Neural cell (in vitro differentiated cells): ENCODE measurements at regions not wholly inside any gene's neighbourhood (a gene's known extent, or its start where the extent isn't known, plus 50 kb on each side); places are given as distances from the start of the nearest gene placed in this dataset.

Experiments used
- EP300 ChIP-seq: fragments of 450-650 bp; conservative IDR thresholded peaks from 2 replicates; pipeline ENCODE4 v1.6.1; 2014; ENCODE audit warnings: antibody characterized with exemption, mild to moderate bottlenecking, moderate library complexity; ENCODE audit not compliant: poor library complexity, severe bottlenecking
- EZH2 ChIP-seq: fragments of 200-600, 300-800 bp; shearing (Covaris generic), sonication (generic); IDR thresholded peaks from 2 replicates; pipeline ENCODE4 v1.6.1; 2014; ENCODE audit warnings: antibody characterized with exemption, low read length, borderline replicate concordance, mild to moderate bottlenecking; ENCODE audit not compliant: insufficient read depth, poor library complexity, severe bottlenecking
- MXI1 ChIP-seq: fragments of 450-650 bp; conservative IDR thresholded peaks from 2 replicates; pipeline ENCODE4 v1.6.1; 2014; ENCODE audit warnings: antibody characterized with exemption, mild to moderate bottlenecking; ENCODE audit not compliant: poor library complexity, severe bottlenecking
- POLR2AphosphoS5 ChIP-seq: IDR thresholded peaks from 2 replicates; pipeline ENCODE4 v1.6.1; 2012
- TAF1 ChIP-seq: IDR thresholded peaks from 2 replicates; pipeline ENCODE4 v1.6.1; 2012; ENCODE audit warnings: low read depth
- TF ChIP-seq, protein P1 (sequence below): fragments of 450-650 bp; IDR thresholded peaks from 2 replicates; pipeline ENCODE4 v1.5.1; 2014; ENCODE audit warnings: antibody characterized with exemption, mild to moderate bottlenecking, moderate library complexity; ENCODE audit not compliant: poor library complexity, severe bottlenecking

DNA sequence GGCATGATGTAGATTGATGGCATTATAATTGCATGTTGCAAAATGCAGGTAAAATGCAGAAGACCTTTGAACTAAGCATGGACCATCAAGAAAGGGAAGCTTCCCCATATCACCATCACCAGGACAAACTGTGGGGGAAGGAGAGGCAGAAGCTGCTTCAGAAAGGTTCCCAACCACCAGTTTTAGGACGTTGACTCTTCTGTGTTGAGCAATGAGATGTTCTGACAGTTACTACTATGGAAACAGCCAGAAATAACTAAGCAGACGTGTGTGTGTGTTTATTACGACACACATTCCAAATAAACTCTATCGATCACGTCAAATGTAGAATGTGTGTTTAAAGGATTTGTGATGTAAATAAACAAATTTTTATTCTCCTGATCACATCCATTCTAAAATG lies 110.2 kb upstream of the PLD5 start:
- TF ChIP-seq, protein P1, sequence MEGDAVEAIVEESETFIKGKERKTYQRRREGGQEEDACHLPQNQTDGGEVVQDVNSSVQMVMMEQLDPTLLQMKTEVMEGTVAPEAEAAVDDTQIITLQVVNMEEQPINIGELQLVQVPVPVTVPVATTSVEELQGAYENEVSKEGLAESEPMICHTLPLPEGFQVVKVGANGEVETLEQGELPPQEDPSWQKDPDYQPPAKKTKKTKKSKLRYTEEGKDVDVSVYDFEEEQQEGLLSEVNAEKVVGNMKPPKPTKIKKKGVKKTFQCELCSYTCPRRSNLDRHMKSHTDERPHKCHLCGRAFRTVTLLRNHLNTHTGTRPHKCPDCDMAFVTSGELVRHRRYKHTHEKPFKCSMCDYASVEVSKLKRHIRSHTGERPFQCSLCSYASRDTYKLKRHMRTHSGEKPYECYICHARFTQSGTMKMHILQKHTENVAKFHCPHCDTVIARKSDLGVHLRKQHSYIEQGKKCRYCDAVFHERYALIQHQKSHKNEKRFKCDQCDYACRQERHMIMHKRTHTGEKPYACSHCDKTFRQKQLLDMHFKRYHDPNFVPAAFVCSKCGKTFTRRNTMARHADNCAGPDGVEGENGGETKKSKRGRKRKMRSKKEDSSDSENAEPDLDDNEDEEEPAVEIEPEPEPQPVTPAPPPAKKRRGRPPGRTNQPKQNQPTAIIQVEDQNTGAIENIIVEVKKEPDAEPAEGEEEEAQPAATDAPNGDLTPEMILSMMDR = no peak
- TF ChIP-seq POLR2AphosphoS5 (no peak), MXI1 (no peak), EZH2 (no peak), EP300 (no peak), TAF1 (no peak)
